Uterus (tissue), 3 donors: ENCODE measurements at regions not wholly inside any gene's neighbourhood (a gene's known extent, or its start where the extent isn't known, plus 50 kb on each side); places are given as distances from the start of the nearest gene placed in this dataset.

Source experiments
- DNase-seq, 2 donors: peaks; one replicate each; pipeline ENCODE4 v3.0.0-alpha.2; 2019 to 2020
- H3K27ac ChIP-seq, 2 donors: fragments of 200-600 bp; sonication (generic); 1 replicate in 1 of 2; 2 replicates in 1 of 2; pipeline ENCODE4 v1.5.1; 2016 to 2018
- H3K27me3 ChIP-seq, 2 donors: fragments of 200-600 bp; sonication (generic); one replicate each; pipeline ENCODE4 v1.5.1; 2018 to 2019; ENCODE audit warnings: control low read depth in 1 of 2
- H3K36me3 ChIP-seq, 2 donors: fragments of 200-600 bp; sonication (generic); one replicate each; pipeline ENCODE4 v1.5.1; 2019; ENCODE audit warnings: control low read depth in 1 of 2
- H3K4me1 ChIP-seq, 2 donors: fragments of 200-600 bp; sonication (generic); one replicate each; pipeline ENCODE4 v1.5.1; 2018 to 2019; ENCODE audit warnings: control low read depth in 1 of 2
- H3K4me3 ChIP-seq, 2 donors: fragments of 200-600 bp; sonication (generic); 1 replicate in 1 of 2; 2 replicates in 1 of 2; pipeline ENCODE4 v1.5.1; 2018 to 2019; ENCODE audit warnings: mild to moderate bottlenecking in 1 of 2
- H3K9me3 ChIP-seq, 2 donors: fragments of 200-600 bp; sonication (generic); one replicate each; pipeline ENCODE4 v1.5.1; 2019; ENCODE audit warnings: control low read depth in 1 of 2
- CTCF ChIP-seq, 4 experiments: fragments of 200-600 bp in 2 of 4; fragments of 450-650 bp in 2 of 4; sonication (generic) in 2 of 4; IDR thresholded peaks; one replicate each; pipeline ENCODE4 v1.5.1; 2016 to 2019; ENCODE audit warnings: antibody characterized with exemption in 4 of 4, mild to moderate bottlenecking in 2 of 4, moderate library complexity in 1 of 4
- POLR2A ChIP-seq, 2 donors: fragments of 450-650 bp; IDR thresholded peaks; one replicate each; pipeline ENCODE4 v1.6.1; 2016; ENCODE audit warnings: antibody characterized with exemption in 2 of 2, mild to moderate bottlenecking in 1 of 2, moderate library complexity in 1 of 2
- intact Hi-C: fragments of 100-400 bp; cut with DNase I; formaldehyde crosslinking; loops from one replicate; pipeline ENCODE4 v1.15.1; 2023; ENCODE audit warnings: low total_unique reads
- donor health status: DM: yes; HTN: yes; CAD: no.

GRCh38 chr16:86959091-86959651 is 358.0 kb downstream of the C16orf95 start:
- Histone ChIP-seq H3K36me3 (no peaks in the 10 kb centered on the region), H3K9me3 (no peaks in the 10 kb centered on the region), H3K27me3 (peaks cover 0 to 6% of the 10 kb centered on the region in 2 donors), H3K4me3 (no peak overlapping the region), H3K27ac (no peak overlapping the region), H3K4me1 (peaks cover 0 to 4% of the 10 kb centered on the region in 2 donors)
- TF ChIP-seq CTCF (IDR thresholded peaks at IDR 0.05): no peak
- no peak for DNase-seq
- intact Hi-C loops: no loop called here

- TF ChIP-seq CTCF (IDR thresholded peaks at IDR 0.05) (no peak), POLR2A (IDR thresholded peaks at IDR 0.05) (no peak)
- intact Hi-C loops: no loop called here
- no peaks in the 10 kb centered on the region for H3K9me3 ChIP-seq
- no peak for DNase-seq
- H3K27ac ChIP-seq: no peak overlapping the region
- H3K4me1 ChIP-seq: peaks cover 0 to 4% of the 10 kb centered on the region in 2 donors
- peaks cover 0 to 6% of the 10 kb centered on the region in 2 donors for H3K27me3 ChIP-seq
- no peaks in the 10 kb centered on the region for H3K36me3 ChIP-seq
- no peak overlapping the region for H3K4me3 ChIP-seq
These were observed 357.5 kb downstream of the C16orf95 start for GRCh38 chr16:86959729-86960128.

GRCh38 chr16:86960266-86960665 is 356.9 kb downstream of the C16orf95 start:
- Histone ChIP-seq H3K9me3 (no peaks in the 10 kb centered on the region), H3K27me3 (peaks cover 0 to 3% of the 10 kb centered on the region in 2 donors), H3K4me1 (peaks cover 0 to 4% of the 10 kb centered on the region in 2 donors), H3K4me3 (no peak overlapping the region), H3K27ac (no peak overlapping the region), H3K36me3 (no peaks in the 10 kb centered on the region)
- no peak for DNase-seq
- no peak for TF ChIP-seq CTCF (IDR thresholded peaks at IDR 0.05)
- no peak for TF ChIP-seq POLR2A (IDR thresholded peaks at IDR 0.05)
- intact Hi-C loops: no loop called here

- Histone ChIP-seq H3K27ac (no peak overlapping the region), H3K4me3 (no peak overlapping the region), H3K4me1 (peaks cover 0 to 4% of the 10 kb centered on the region in 2 donors), H3K36me3 (no peaks in the 10 kb centered on the region), H3K9me3 (no peaks in the 10 kb centered on the region), H3K27me3 (no peaks in the 10 kb centered on the region)
- DNase-seq: no peak
- TF ChIP-seq POLR2A (IDR thresholded peaks at IDR 0.05): no peak
- TF ChIP-seq CTCF (IDR thresholded peaks at IDR 0.05): no peak
- intact Hi-C loops: no loop called here
These were observed 356.0 kb downstream of the C16orf95 start for GRCh38 chr16:86961171-86961601.

- no peaks in the 10 kb centered on the region for H3K9me3 ChIP-seq
- peaks cover 0 to 4% of the 10 kb centered on the region in 2 donors for H3K4me1 ChIP-seq
- no peaks in the 10 kb centered on the region for H3K36me3 ChIP-seq
- H3K4me3 ChIP-seq: no peak overlapping the region
- no peaks in the 10 kb centered on the region for H3K27me3 ChIP-seq
- TF ChIP-seq POLR2A (IDR thresholded peaks at IDR 0.05) (no peak), CTCF (IDR thresholded peaks at IDR 0.05) (no peak)
- DNase-seq: no peak
- H3K27ac ChIP-seq: no peak overlapping the region
- intact Hi-C loops: no loop called here
These were observed 354.9 kb downstream of the C16orf95 start for GRCh38 chr16:86962259-86962658.
